Fibroblast of the aortic adventitia (primary cell): ENCODE measurements at regions not wholly inside any gene's neighbourhood (a gene's known extent, or its start where the extent isn't known, plus 50 kb on each side); places are given as distances from the start of the nearest gene placed in this dataset.

Source experiments
- DNase-seq: peaks from one replicate; pipeline ENCODE4 v3.0.0-alpha.2; 2010; ENCODE audit warnings: low read depth
- H3K4me3 ChIP-seq: 2 replicates; pipeline ENCODE4 v1.5.1; 2011; ENCODE audit warnings: low read depth, mild to moderate bottlenecking, control low read depth, low read length, moderate library complexity
- CTCF ChIP-seq: IDR thresholded peaks from 2 replicates; pipeline ENCODE4 v1.5.1; 2011; ENCODE audit warnings: mild to moderate bottlenecking, low read length, control low read depth, inconsistent platforms; ENCODE audit not compliant: insufficient read depth

- no peak for DNase-seq
- TF ChIP-seq CTCF, result no peak
- no peak overlapping the region for H3K4me3 ChIP-seq
Observed at GRCh38 chr3:30069056-30069455, 537.3 kb upstream of the TGFBR2 start.

- H3K4me3 ChIP-seq, result no peak overlapping the region
- no peak for TF ChIP-seq CTCF
Observed at GRCh38 chr3:30073040-30073439, 533.4 kb upstream of the TGFBR2 start.

GRCh38 chr3:30073622-30074021 is 532.8 kb upstream of the TGFBR2 start:
- no peak for DNase-seq
- TF ChIP-seq CTCF, result no peak
- no peak overlapping the region for H3K4me3 ChIP-seq

More at GRCh38 chr3:30073040-30073439, 533.4 kb upstream of the TGFBR2 start:
- DNase-seq, result no peak

- H3K4me3 ChIP-seq, result no peak overlapping the region
- TF ChIP-seq CTCF, result no peak
- DNase-seq, result no peak
Observed at GRCh38 chr3:30075514-30075913, 530.9 kb upstream of the TGFBR2 start.

GRCh38 chr3:30076899-30077298 is 529.5 kb upstream of the TGFBR2 start:
- no peak for TF ChIP-seq CTCF
- no peak overlapping the region for H3K4me3 ChIP-seq
- no peak for DNase-seq

- DNase-seq, result no peak
- H3K4me3 ChIP-seq, result no peak overlapping the region
- TF ChIP-seq CTCF, result no peak
Observed at GRCh38 chr3:30077746-30078145, 528.7 kb upstream of the TGFBR2 start.

GRCh38 chr3:30078736-30079135 is 527.7 kb upstream of the TGFBR2 start:
- DNase-seq, result no peak
- no peak overlapping the region for H3K4me3 ChIP-seq
- no peak for TF ChIP-seq CTCF
